ENCODE measurements at regions not wholly inside any gene's neighbourhood (a gene's known extent, or its start where the extent isn't known, plus 50 kb on each side); places are given as distances from the start of the nearest gene placed in this dataset.
"Not testable (repeated sequence)": the region's sequence is repeated elsewhere in the genome, so short reads cannot be mapped to it uniquely, and the experiment has no call there.

GRCh38 chr6:48591158-48591557, 480.2 kb upstream of the PTCHD4 start:
- not testable (repeated sequence) for DNase-seq

GRCh38 chr6:48584846-48585245, 473.8 kb upstream of the PTCHD4 start:
- DNase-seq: no peak

GRCh38 chr6:48570656-48571055, 459.7 kb upstream of the PTCHD4 start:
- DNase-seq: no peak

GRCh38 chr6:48568856-48569255, 457.9 kb upstream of the PTCHD4 start:
- DNase-seq: no peak

GRCh38 chr6:48567016-48567415, 456.0 kb upstream of the PTCHD4 start:
- DNase-seq: no peak

GRCh38 chr6:48564036-48564820, 453.2 kb upstream of the PTCHD4 start:
- DNase-seq: no peak

GRCh38 chr6:48563433-48563832, 452.4 kb upstream of the PTCHD4 start:
- DNase-seq: no peak

GRCh38 chr6:48560408-48560807, 449.4 kb upstream of the PTCHD4 start:
- no peak for DNase-seq

GRCh38 chr6:48553467-48554189, 442.6 kb upstream of the PTCHD4 start:
- DNase-seq: no peak

GRCh38 chr6:48552905-48553304, 441.9 kb upstream of the PTCHD4 start:
- no peak for DNase-seq

- DNase-seq: no peak
Observed at GRCh38 chr6:48550603-48551002, 439.6 kb upstream of the PTCHD4 start.

- DNase-seq: no peak
Observed at GRCh38 chr6:48542191-48542590, 431.2 kb upstream of the PTCHD4 start.

- no peak for DNase-seq
Observed at GRCh38 chr6:48541649-48542048, 430.7 kb upstream of the PTCHD4 start.

- peak; percentile 40 for DNase-seq
Observed at GRCh38 chr6:48535582-48536009, 424.6 kb upstream of the PTCHD4 start.

GRCh38 chr6:48530978-48531377, 420.0 kb upstream of the PTCHD4 start:
- not testable (repeated sequence) for DNase-seq

- no peak for DNase-seq
Observed at GRCh38 chr6:48525849-48526248, 414.9 kb upstream of the PTCHD4 start.

GRCh38 chr6:48520951-48521350, 410.0 kb upstream of the PTCHD4 start:
- no peak for DNase-seq

- no peak for DNase-seq
Observed at GRCh38 chr6:48512390-48512789, 401.4 kb upstream of the PTCHD4 start.

GRCh38 chr6:48511378-48511777, 400.4 kb upstream of the PTCHD4 start:
- DNase-seq: no peak

GRCh38 chr6:48505621-48506020, 394.6 kb upstream of the PTCHD4 start:
- DNase-seq: no peak

GRCh38 chr6:48493432-48493831, 382.4 kb upstream of the PTCHD4 start:
- not testable (repeated sequence) for DNase-seq

GRCh38 chr6:48490658-48491057, 379.7 kb upstream of the PTCHD4 start:
- DNase-seq: no peak

GRCh38 chr6:48486876-48487275, 375.9 kb upstream of the PTCHD4 start:
- no peak for DNase-seq

GRCh38 chr6:48486373-48486772, 375.4 kb upstream of the PTCHD4 start:
- no peak for DNase-seq
